WERI-Rb-1 (cell line): ENCODE measurements at regions not wholly inside any gene's neighbourhood (a gene's known extent, or its start where the extent isn't known, plus 50 kb on each side); places are given as distances from the start of the nearest gene placed in this dataset.

Source experiments
- DNase-seq: peaks from one replicate; pipeline ENCODE4 v3.0.0-alpha.2; 2020
- H3K27ac ChIP-seq: fragments of 250-450 bp; sonication (Bioruptor Pico); 2 replicates; pipeline ENCODE4 v1.5.1; 2020; ENCODE audit warnings: mild to moderate bottlenecking, moderate library complexity
- H3K27me3 ChIP-seq: fragments of 250-450 bp; sonication (Bioruptor Pico); 2 replicates; pipeline ENCODE4 v1.5.1; 2021; ENCODE audit warnings: mild to moderate bottlenecking, low read depth, moderate library complexity; ENCODE audit not compliant: insufficient read depth, severe bottlenecking
- H3K36me3 ChIP-seq: fragments of 250-450 bp; sonication (Bioruptor Pico); 2 replicates; pipeline ENCODE4 v1.5.1; 2020; ENCODE audit warnings: mild to moderate bottlenecking, moderate library complexity
- H3K4me3 ChIP-seq: 2 replicates; pipeline ENCODE4 v1.5.1; 2011; ENCODE audit warnings: low read depth, mild to moderate bottlenecking, control low read depth, low read length
- H3K9me3 ChIP-seq: fragments of 250-450 bp; sonication (Bioruptor Pico); 2 replicates; pipeline ENCODE4 v1.5.1; 2021; ENCODE audit warnings: mild to moderate bottlenecking, moderate library complexity; ENCODE audit not compliant: severe bottlenecking
- CTCF ChIP-seq: IDR thresholded peaks from 2 replicates; pipeline ENCODE4 v1.5.1; 2011; ENCODE audit warnings: low read depth, mild to moderate bottlenecking, control low read depth, inconsistent platforms, low read length

- Histone ChIP-seq H3K9me3 (no peaks in the 10 kb centered on the region), H3K27me3 (no peaks in the 10 kb centered on the region), H3K27ac (no peak overlapping the region), H3K4me3 (no peak overlapping the region), H3K36me3 (no peaks in the 10 kb centered on the region)
- no peak for TF ChIP-seq CTCF
- no peak for DNase-seq
Measured at GRCh38 chr18:28781616-28782362, 604.9 kb upstream of the CDH2 start.

- Histone ChIP-seq H3K9me3 (no peaks in the 10 kb centered on the region), H3K36me3 (no peaks in the 10 kb centered on the region), H3K4me3 (no peak overlapping the region), H3K27ac (no peak overlapping the region), H3K27me3 (no peaks in the 10 kb centered on the region)
- no peak for DNase-seq
- TF ChIP-seq CTCF = no peak
Measured at GRCh38 chr18:28778706-28779105, 601.8 kb upstream of the CDH2 start.

GRCh38 chr18:28777756-28778155 lies 600.8 kb upstream of the CDH2 start:
- Histone ChIP-seq H3K27ac (no peak overlapping the region), H3K9me3 (no peaks in the 10 kb centered on the region), H3K4me3 (no peak overlapping the region), H3K27me3 (no peaks in the 10 kb centered on the region), H3K36me3 (no peaks in the 10 kb centered on the region)
- no peak for DNase-seq
- TF ChIP-seq CTCF = no peak

GRCh38 chr18:28771849-28772248 lies 594.9 kb upstream of the CDH2 start:
- DNase-seq = no peak
- no peak overlapping the region for H3K4me3 ChIP-seq
- H3K9me3 ChIP-seq = no peaks in the 10 kb centered on the region
- H3K27me3 ChIP-seq = no peaks in the 10 kb centered on the region
- no peaks in the 10 kb centered on the region for H3K36me3 ChIP-seq
- no peak for TF ChIP-seq CTCF
- no peak overlapping the region for H3K27ac ChIP-seq

GRCh38 chr18:28768791-28769768 lies 592.1 kb upstream of the CDH2 start:
- no peaks in the 10 kb centered on the region for H3K9me3 ChIP-seq
- H3K27ac ChIP-seq = no peak overlapping the region
- H3K27me3 ChIP-seq = no peaks in the 10 kb centered on the region
- no peak for TF ChIP-seq CTCF
- no peak for DNase-seq
- no peak overlapping the region for H3K4me3 ChIP-seq
- no peaks in the 10 kb centered on the region for H3K36me3 ChIP-seq
